Psoas muscle (tissue), 7 donors: ENCODE measurements at regions not wholly inside any gene's neighbourhood (a gene's known extent, or its start where the extent isn't known, plus 50 kb on each side); places are given as distances from the start of the nearest gene placed in this dataset.

Experiments
- ATAC-seq, 4 donors: fragments of 200-7000 bp; cut with Tn5 transposase; one replicate each; pipeline ENCODE4 v1.9.1; 2020; ENCODE audit warnings: moderate library complexity in 3 of 4, mild to moderate bottlenecking in 2 of 4
- DNase-seq, 2 donors: peaks; one replicate each; pipeline ENCODE4 v3.0.0-alpha.2; 2020
- H3K27ac ChIP-seq: fragments of 200-600 bp; one replicate; pipeline ENCODE4 v1.8.0; 2022
- H3K27me3 ChIP-seq, 3 donors: fragments of 200-600 bp in 1 of 3; one replicate each; pipeline versions ENCODE4 v1.6.1 to v1.8.0; 2013 to 2022; ENCODE audit warnings: low read length in 2 of 3, mild to moderate bottlenecking in 2 of 3, moderate library complexity in 1 of 3; ENCODE audit not compliant: insufficient read depth in 3 of 3
- H3K36me3 ChIP-seq, 2 donors: fragments of 200-600 bp in 1 of 2; one replicate each; pipeline versions ENCODE4 v1.6.1 to v1.8.0; 2013 to 2022; ENCODE audit warnings: low read depth in 1 of 2, mild to moderate bottlenecking in 1 of 2, moderate library complexity in 1 of 2; ENCODE audit not compliant: insufficient read depth in 1 of 2
- H3K4me1 ChIP-seq: fragments of 200-600 bp; one replicate; pipeline ENCODE4 v1.8.0; 2022
- H3K4me3 ChIP-seq: fragments of 200-600 bp; one replicate; pipeline ENCODE4 v1.8.0; 2022; ENCODE audit warnings: mild to moderate bottlenecking
- H3K9me3 ChIP-seq: fragments of 200-600 bp; one replicate; pipeline ENCODE4 v1.8.0; 2022
- WGBS, 3 donors: extraction: QIAGEN DNeasy Blood & Tissue Kit; methylation state at CpG; one replicate each; pipeline versions ENCODE4 v1.1.6 to v1.1.7; 2013; 5-methylcytosine and 5-hydroxymethylcytosine counted together
- intact Hi-C, 2 donors: fragments of 100-400 bp; cut with DNase I; formaldehyde crosslinking; loops; one replicate each; pipeline versions ENCODE4 v1.11.0 to v1.14.2; 2022
- TF ChIP-seq, protein P1 (sequence below): fragments of 200-600 bp; IDR thresholded peaks from one replicate; pipeline ENCODE4 v1.8.0; 2022; ENCODE audit warnings: antibody characterized with exemption
- donor health status: healthy with polysubstance abuse.
- donor health status: DM: no; HTN: no; CAD: no; lungs with moderate emphysema.
- donor health status: Bipolar disorder and iron deficiency.
- donor health status: healthy.
- donor health status: DM: yes; HTN: yes; CAD: no.
- donor health status: DM: no; HTN: no; CAD: no.
- donor health status: DM: yes; HTN: yes; CAD: no.

DNA sequence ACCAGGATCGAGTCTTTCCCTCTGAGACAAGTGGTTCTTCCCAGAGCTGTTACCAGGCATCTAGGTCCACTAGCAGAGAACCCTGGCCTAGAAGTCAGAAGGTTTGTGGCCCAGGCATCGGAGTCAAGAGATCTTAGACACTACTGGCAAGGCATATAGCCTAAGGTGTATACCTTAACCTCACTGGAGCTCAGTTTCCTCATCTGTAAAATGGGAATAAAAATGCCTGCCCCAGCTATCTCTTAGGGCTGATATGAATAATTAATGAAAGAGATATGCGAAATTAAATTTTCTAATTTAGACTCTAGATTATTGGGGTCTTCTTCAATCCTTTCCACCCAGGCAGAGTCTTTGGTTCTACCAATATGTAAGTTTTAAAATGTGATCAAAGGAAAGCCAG lies 60.5 kb upstream of the NLK start:
- DNase-seq, result no peak
- no peak overlapping the region for H3K27ac ChIP-seq
- 78 to 84% (median 83%) methylated on average over 3 of the region's 3 CpGs for WGBS, 3 donors

DNA sequence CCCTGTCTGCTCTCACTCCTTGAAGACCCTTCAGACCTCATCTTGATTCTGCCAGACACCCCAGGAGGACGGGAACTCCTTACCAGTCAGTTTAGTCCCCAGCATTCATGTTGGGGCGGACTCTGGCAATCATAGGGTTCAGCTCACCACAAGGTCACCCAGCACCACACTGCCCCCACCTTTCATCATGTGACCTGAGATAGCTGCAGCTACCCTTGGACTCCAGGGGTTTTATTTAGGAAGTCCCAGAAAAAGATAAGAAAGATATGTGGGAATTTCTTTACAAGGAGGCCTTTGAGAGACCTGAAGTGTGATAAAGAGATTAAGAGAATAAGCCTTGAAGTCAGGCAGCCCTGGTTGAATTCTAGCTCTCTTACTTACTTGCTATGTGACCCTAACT lies 59.8 kb upstream of the NLK start:
- Histone ChIP-seq H3K9me3 (no peaks in the 10 kb centered on the region), H3K36me3 (no peaks in the 10 kb centered on the region), H3K4me1 (no peaks in the 10 kb centered on the region), H3K27ac (no peak overlapping the region), H3K4me3 (no peak overlapping the region), H3K27me3 (peaks cover 0 to 6% (median 0%) of the 10 kb centered on the region in 3 donors)
- 75 to 87% (median 78%) methylated on average over 2 of the region's 2 CpGs for WGBS, 3 donors
- ATAC-seq (no peak), DNase-seq (no peak)
- intact Hi-C loops, result no loop called here
- TF ChIP-seq, protein P1, sequence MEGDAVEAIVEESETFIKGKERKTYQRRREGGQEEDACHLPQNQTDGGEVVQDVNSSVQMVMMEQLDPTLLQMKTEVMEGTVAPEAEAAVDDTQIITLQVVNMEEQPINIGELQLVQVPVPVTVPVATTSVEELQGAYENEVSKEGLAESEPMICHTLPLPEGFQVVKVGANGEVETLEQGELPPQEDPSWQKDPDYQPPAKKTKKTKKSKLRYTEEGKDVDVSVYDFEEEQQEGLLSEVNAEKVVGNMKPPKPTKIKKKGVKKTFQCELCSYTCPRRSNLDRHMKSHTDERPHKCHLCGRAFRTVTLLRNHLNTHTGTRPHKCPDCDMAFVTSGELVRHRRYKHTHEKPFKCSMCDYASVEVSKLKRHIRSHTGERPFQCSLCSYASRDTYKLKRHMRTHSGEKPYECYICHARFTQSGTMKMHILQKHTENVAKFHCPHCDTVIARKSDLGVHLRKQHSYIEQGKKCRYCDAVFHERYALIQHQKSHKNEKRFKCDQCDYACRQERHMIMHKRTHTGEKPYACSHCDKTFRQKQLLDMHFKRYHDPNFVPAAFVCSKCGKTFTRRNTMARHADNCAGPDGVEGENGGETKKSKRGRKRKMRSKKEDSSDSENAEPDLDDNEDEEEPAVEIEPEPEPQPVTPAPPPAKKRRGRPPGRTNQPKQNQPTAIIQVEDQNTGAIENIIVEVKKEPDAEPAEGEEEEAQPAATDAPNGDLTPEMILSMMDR, result no peak

More for the DNA sequence above, 60.5 kb upstream of the NLK start:
- Histone ChIP-seq H3K36me3 (no peaks in the 10 kb centered on the region), H3K9me3 (no peaks in the 10 kb centered on the region), H3K4me3 (no peak overlapping the region), H3K4me1 (no peaks in the 10 kb centered on the region), H3K27me3 (peaks cover 0 to 6% (median 0%) of the 10 kb centered on the region in 3 donors)
- ATAC-seq, result no peak
- TF ChIP-seq, protein P1, result no peak
- intact Hi-C loops, result no loop called here

DNA sequence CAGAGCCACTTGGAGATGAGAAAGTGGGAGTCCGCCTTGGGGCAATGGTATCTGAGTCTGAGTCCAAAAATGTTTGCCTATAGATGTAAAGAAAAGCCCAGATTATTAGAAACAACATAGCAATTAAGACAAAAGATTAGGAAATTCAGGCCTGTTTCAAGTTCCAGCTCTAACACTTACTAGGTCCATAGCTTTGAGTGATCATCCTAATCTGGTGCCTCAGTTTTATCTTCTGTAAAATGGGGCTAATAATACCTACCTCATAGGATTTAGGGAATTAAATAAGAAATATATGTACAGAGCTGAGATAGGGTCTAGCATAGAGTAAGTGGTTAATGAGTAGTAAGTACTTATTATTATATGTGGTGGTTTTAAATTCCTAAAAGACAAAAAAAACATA lies 58.6 kb upstream of the NLK start:
- H3K9me3 ChIP-seq, result no peaks in the 10 kb centered on the region
- ATAC-seq, result no peak
- no peaks in the 10 kb centered on the region for H3K36me3 ChIP-seq
- H3K4me3 ChIP-seq, result no peak overlapping the region
- intact Hi-C loops, result no loop called here
- no peak for DNase-seq
- TF ChIP-seq, protein P1, result no peak
- H3K27ac ChIP-seq, result peak overlapping the region; percentile 60
- no peaks in the 10 kb centered on the region for H3K4me1 ChIP-seq
- whole genome bisulfite sequencing, 3 donors, result 83 to 92% (median 88%) methylated on average over 1 of the region's 1 CpG
- H3K27me3 ChIP-seq, result peaks cover 0 to 6% (median 0%) of the 10 kb centered on the region in 3 donors

DNA sequence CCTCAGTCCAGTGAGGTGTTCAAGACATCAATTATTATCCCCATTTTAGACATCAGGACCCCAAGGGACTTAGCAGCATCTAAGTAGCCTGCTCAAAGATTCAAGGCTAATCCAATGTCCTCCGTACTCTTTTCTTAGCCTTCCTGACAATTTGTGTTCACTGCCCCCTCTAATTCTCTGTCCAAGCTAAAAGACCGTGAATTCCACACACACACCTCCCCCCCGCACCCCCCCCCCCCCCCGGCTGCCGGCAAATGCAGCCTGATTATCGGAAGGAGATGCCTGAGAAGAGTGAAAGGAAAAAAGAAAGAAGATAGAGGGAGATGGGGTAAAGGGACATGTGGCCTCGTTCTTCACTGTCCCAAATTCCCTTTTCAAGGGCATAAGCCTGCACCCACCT lies 58.1 kb upstream of the NLK start:
- H3K36me3 ChIP-seq, result no peaks in the 10 kb centered on the region
- DNase-seq (no peak), ATAC-seq (no peak)
- WGBS, 3 donors, result 9 to 29% (median 24%) methylated on average over 5 to 7 of the region's 7 CpGs
- TF ChIP-seq, protein P1, result no peak
- no peaks in the 10 kb centered on the region for H3K9me3 ChIP-seq
- H3K4me3 ChIP-seq, result no peak overlapping the region
- intact Hi-C loops, result no loop called here
- peak overlapping the region; percentile 60 for H3K27ac ChIP-seq
- no peaks in the 10 kb centered on the region for H3K4me1 ChIP-seq
- peaks cover 0 to 6% (median 0%) of the 10 kb centered on the region in 3 donors for H3K27me3 ChIP-seq

DNA sequence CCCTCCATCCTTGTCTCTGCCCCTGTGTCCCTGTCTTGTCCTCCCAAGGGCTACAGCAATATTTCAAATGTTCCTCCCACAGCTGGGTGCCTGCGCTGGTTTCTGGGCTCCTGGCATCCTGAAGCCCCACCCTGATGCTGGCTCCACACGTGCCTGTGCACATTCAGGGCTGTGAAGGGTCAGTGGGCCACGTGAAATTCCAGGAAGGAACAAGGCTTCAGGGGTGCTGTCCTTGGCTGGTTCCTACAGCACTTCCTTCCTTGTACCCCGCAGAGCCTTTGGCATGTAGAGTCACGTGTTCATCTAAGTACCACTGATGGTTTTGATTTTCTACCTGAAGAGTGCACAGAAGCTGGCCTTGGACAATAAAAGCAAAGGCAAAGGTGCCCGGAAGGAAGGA lies 57.7 kb upstream of the NLK start:
- intact Hi-C loops, result no loop called here
- DNase-seq (peak; percentile 17 to 64), ATAC-seq (peak in 3 of 4 donors; percentile 36 to 51 (median 42))
- Histone ChIP-seq H3K36me3 (no peaks in the 10 kb centered on the region), H3K27me3 (peaks cover 0 to 6% (median 0%) of the 10 kb centered on the region in 3 donors), H3K27ac (peak overlapping the region; percentile 60), H3K4me1 (no peaks in the 10 kb centered on the region), H3K9me3 (no peaks in the 10 kb centered on the region), H3K4me3 (no peak overlapping the region)
- 35 to 42% (median 40%) methylated on average over 6 of the region's 6 CpGs for WGBS, 3 donors
- TF ChIP-seq, protein P1, result no peak
